ENCODE measurements at regions not wholly inside any gene's neighbourhood (a gene's known extent, or its start where the extent isn't known, plus 50 kb on each side); places are given as distances from the start of the nearest gene placed in this dataset.
A peak's percentile ranks its signal among the peaks of the same experiment; 100 is the strongest.
"Not testable (repeated sequence)": the region's sequence is repeated elsewhere in the genome, so short reads cannot be mapped to it uniquely, and the experiment has no call there.

GRCh38 chr1:219430419-219430818, 182.5 kb downstream of the ZC3H11B start:
- no peak for DNase-seq

GRCh38 chr1:219428651-219429050, 184.3 kb downstream of the ZC3H11B start:
- DNase-seq = no peak

- no peak for DNase-seq
Observed at GRCh38 chr1:219427989-219428388, 184.9 kb downstream of the ZC3H11B start.

GRCh38 chr1:219427403-219427802, 185.5 kb downstream of the ZC3H11B start:
- DNase-seq = no peak

- no peak for DNase-seq
Observed at GRCh38 chr1:219422811-219423598, 189.9 kb downstream of the ZC3H11B start.

GRCh38 chr1:219420913-219421312, 192.0 kb downstream of the ZC3H11B start:
- no peak for DNase-seq

GRCh38 chr1:219419860-219420259, 193.0 kb downstream of the ZC3H11B start:
- no peak for DNase-seq

- no peak for DNase-seq
Observed at GRCh38 chr1:219419065-219419464, 193.8 kb downstream of the ZC3H11B start.

GRCh38 chr1:219417610-219418009, 195.3 kb downstream of the ZC3H11B start:
- DNase-seq = no peak

- DNase-seq = peak; percentile 12
Observed at GRCh38 chr1:219416598-219417238, 196.2 kb downstream of the ZC3H11B start.

GRCh38 chr1:219415915-219416314, 197.0 kb downstream of the ZC3H11B start:
- DNase-seq = no peak

GRCh38 chr1:219415433-219415832, 197.5 kb downstream of the ZC3H11B start:
- DNase-seq = no peak

- DNase-seq = no peak
Observed at GRCh38 chr1:219414250-219414649, 198.7 kb downstream of the ZC3H11B start.

- no peak for DNase-seq
Observed at GRCh38 chr1:219413536-219413935, 199.4 kb downstream of the ZC3H11B start.

GRCh38 chr1:219412772-219413171, 200.1 kb downstream of the ZC3H11B start:
- DNase-seq = no peak

- not testable (repeated sequence) for DNase-seq
Observed at GRCh38 chr1:219410721-219411120, 202.2 kb downstream of the ZC3H11B start.

- DNase-seq = no peak
Observed at GRCh38 chr1:219405531-219406331, 207.2 kb downstream of the ZC3H11B start.

GRCh38 chr1:219404629-219405028, 208.3 kb downstream of the ZC3H11B start:
- no peak for DNase-seq

GRCh38 chr1:219402925-219403324, 210.0 kb downstream of the ZC3H11B start:
- DNase-seq = no peak

GRCh38 chr1:219401724-219402625, 210.9 kb downstream of the ZC3H11B start:
- DNase-seq = no peak

- no peak for DNase-seq
Observed at GRCh38 chr1:219399446-219399845, 213.5 kb downstream of the ZC3H11B start.

GRCh38 chr1:219398815-219399396, 214.0 kb downstream of the ZC3H11B start:
- DNase-seq = no peak

Measured in central memory CD4-positive, alpha-beta T cell (primary cell).